ENCODE measurements at regions not wholly inside any gene's neighbourhood (a gene's known extent, or its start where the extent isn't known, plus 50 kb on each side); places are given as distances from the start of the nearest gene placed in this dataset.

GRCh38 chr18:54453996-54454395 lies 96.3 kb downstream of the C18orf54 start:
- CTCF ChIA-PET = no interaction called here
- no peak overlapping the region for H3K4me2 ChIP-seq (ENCODE audit: low read length)
- H2AFZ ChIP-seq (ENCODE audit: low read length) = no peak overlapping the region
- H3K9ac ChIP-seq (ENCODE audit: low read length) = no peak overlapping the region
- TF ChIP-seq EZH2 (IDR thresholded peaks at IDR 0.05; ENCODE audit: low read length, unreplicated experiment) = no peak
- no peak for TF ChIP-seq CTCF (conservative IDR thresholded peaks at IDR 0.05; ENCODE audit: low read depth, low read length)
- no peak for TF ChIP-seq EZH2phosphoT487 (IDR thresholded peaks at IDR 0.05; ENCODE audit: borderline replicate concordance, low read length)
- no peak for DNase-seq
- no peak overlapping the region for H3K4me3 ChIP-seq (ENCODE audit: low read length)
- no peak for ATAC-seq
- no peaks in the 10 kb centered on the region for H3K9me3 ChIP-seq (ENCODE audit: low read length)
- POLR2A ChIA-PET (ENCODE audit: unreplicated experiment) = no interaction called here
- no peaks in the 10 kb centered on the region for H3K79me2 ChIP-seq (ENCODE audit: low read length)
- no peaks in the 10 kb centered on the region for H3F3A ChIP-seq (ENCODE audit: low read length, unreplicated experiment)
- intact Hi-C loops (cut with micrococcal nuclease) = no loop called here
- no peaks in the 10 kb centered on the region for H3K36me3 ChIP-seq (ENCODE audit: low read depth, low read length)
- no peaks in the 10 kb centered on the region for H3K9me2 ChIP-seq (replicated peaks; ENCODE audit: low read length)
- no peaks in the 10 kb centered on the region for H4K20me1 ChIP-seq (ENCODE audit: low read length)
- 0 out of 2 replicates have a peak, but pooled peaks cover 10% of the 10 kb centered on the region for H3K27me3 ChIP-seq (ENCODE audit: low read length)
- BruUV-seq (replicated peaks) = no TSS peak
- H3K4me1 ChIP-seq (ENCODE audit: insufficient read depth, low read length) = no peaks in the 10 kb centered on the region
- no peak overlapping the region for H3K27ac ChIP-seq (ENCODE audit: low read length)

GRCh38 chr18:54465502-54465901 lies 107.8 kb downstream of the C18orf54 start:
- no peaks in the 10 kb centered on the region for H3F3A ChIP-seq (ENCODE audit: low read length, unreplicated experiment)
- POLR2A ChIA-PET (ENCODE audit: unreplicated experiment) = no interaction called here
- DNase-seq = no peak
- 0 out of 2 replicates have a peak, but pooled peaks cover 3% of the 10 kb centered on the region for H3K27me3 ChIP-seq (ENCODE audit: low read length)
- no peaks in the 10 kb centered on the region for H3K9me2 ChIP-seq (replicated peaks; ENCODE audit: low read length)
- CTCF ChIA-PET = no interaction called here
- no peaks in the 10 kb centered on the region for H3K9me3 ChIP-seq (ENCODE audit: low read length)
- no peak overlapping the region for H3K4me3 ChIP-seq (ENCODE audit: low read length)
- H3K79me2 ChIP-seq (ENCODE audit: low read length) = no peaks in the 10 kb centered on the region
- no peaks in the 10 kb centered on the region for H3K36me3 ChIP-seq (ENCODE audit: low read depth, low read length)
- no peak for TF ChIP-seq CTCF (conservative IDR thresholded peaks at IDR 0.05; ENCODE audit: low read depth, low read length)
- TF ChIP-seq EZH2 (IDR thresholded peaks at IDR 0.05; ENCODE audit: low read length, unreplicated experiment) = no peak
- no peak for TF ChIP-seq EZH2phosphoT487 (IDR thresholded peaks at IDR 0.05; ENCODE audit: borderline replicate concordance, low read length)
- ATAC-seq = no peak
- H3K9ac ChIP-seq (ENCODE audit: low read length) = no peak overlapping the region
- H3K27ac ChIP-seq (ENCODE audit: low read length) = no peak overlapping the region
- no peak overlapping the region for H3K4me2 ChIP-seq (ENCODE audit: low read length)
- no peaks in the 10 kb centered on the region for H4K20me1 ChIP-seq (ENCODE audit: low read length)
- intact Hi-C loops (cut with micrococcal nuclease) = no loop called here
- BruUV-seq (replicated peaks) = no TSS peak
- H3K4me1 ChIP-seq (ENCODE audit: insufficient read depth, low read length) = no peaks in the 10 kb centered on the region
- H2AFZ ChIP-seq (ENCODE audit: low read length) = no peak overlapping the region

- Histone ChIP-seq H3K27ac (ENCODE audit: low read length) (no peak overlapping the region), H3K36me3 (ENCODE audit: low read depth, low read length) (no peaks in the 10 kb centered on the region), H3K4me2 (ENCODE audit: low read length) (no peak overlapping the region), H3K9me2 (replicated peaks; ENCODE audit: low read length) (no peaks in the 10 kb centered on the region), H4K20me1 (ENCODE audit: low read length) (no peaks in the 10 kb centered on the region), H3K79me2 (ENCODE audit: low read length) (no peaks in the 10 kb centered on the region), H3F3A (ENCODE audit: low read length, unreplicated experiment) (no peaks in the 10 kb centered on the region), H2AFZ (ENCODE audit: low read length) (no peak overlapping the region), H3K9me3 (ENCODE audit: low read length) (no peaks in the 10 kb centered on the region), H3K27me3 (ENCODE audit: low read length) (0 out of 2 replicates have a peak, but pooled peaks cover 3% of the 10 kb centered on the region), H3K9ac (ENCODE audit: low read length) (no peak overlapping the region), H3K4me1 (ENCODE audit: insufficient read depth, low read length) (no peaks in the 10 kb centered on the region), H3K4me3 (ENCODE audit: low read length) (no peak overlapping the region)
- ATAC-seq = no peak
- TF ChIP-seq EZH2phosphoT487 (IDR thresholded peaks at IDR 0.05; ENCODE audit: borderline replicate concordance, low read length) (no peak), EZH2 (IDR thresholded peaks at IDR 0.05; ENCODE audit: low read length, unreplicated experiment) (no peak), CTCF (conservative IDR thresholded peaks at IDR 0.05; ENCODE audit: low read depth, low read length) (no peak)
- no TSS peak for BruUV-seq (replicated peaks)
- POLR2A ChIA-PET (ENCODE audit: unreplicated experiment) = no interaction called here
- no peak for DNase-seq
- intact Hi-C loops (cut with micrococcal nuclease) = no loop called here
- CTCF ChIA-PET = interaction anchor here (0.6 kb wide), 1 partner anchor 22 kb away, joined by 4 read pairs; no protein-coding TSS in a partner anchor
These were observed 108.7 kb downstream of the C18orf54 start for GRCh38 chr18:54466248-54467005.

Data from PC-3 (cell line).